ENCODE measurements at regions not wholly inside any gene's neighbourhood (a gene's known extent, or its start where the extent isn't known, plus 50 kb on each side); places are given as distances from the start of the nearest gene placed in this dataset.

DNA sequence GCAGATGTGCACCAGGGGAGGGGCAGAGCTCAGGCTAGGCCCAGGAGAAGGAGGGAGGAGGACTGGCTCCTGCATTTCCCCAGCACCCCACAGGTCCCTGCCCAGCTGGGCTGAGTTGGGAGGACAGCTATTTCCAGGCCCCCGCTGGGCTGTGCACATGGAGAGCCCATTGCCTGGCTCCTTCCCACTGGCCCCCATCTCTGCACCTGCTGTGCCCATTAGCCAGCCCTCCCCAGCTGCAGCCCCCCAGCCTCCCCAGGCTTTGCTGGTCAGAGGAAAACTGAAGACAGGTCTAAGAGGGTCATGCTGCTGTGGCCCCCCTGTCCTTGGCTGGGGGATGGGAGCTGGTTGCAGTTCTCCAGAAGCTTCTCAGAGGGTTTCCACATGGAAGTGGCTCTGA, 81.8 kb upstream of the SHANK2 start:
- Histone ChIP-seq H3K9me3 (ENCODE audit: control insufficient read depth, insufficient read depth, low read length) (peaks cover 22% of the 10 kb centered on the region), H3K4me3 (ENCODE audit: low read length) (no peak overlapping the region), H3K27me3 (ENCODE audit: control insufficient read depth, insufficient read depth, low read length) (no peaks in the 10 kb centered on the region), H3K4me1 (ENCODE audit: control insufficient read depth, insufficient read depth, low read length) (no peaks in the 10 kb centered on the region), H3K36me3 (ENCODE audit: control insufficient read depth, insufficient read depth, low read length) (no peaks in the 10 kb centered on the region), H3K27ac (ENCODE audit: low read length) (no peak overlapping the region)
- Mint-ChIP-seq H3K4me1 (no peaks in the 10 kb centered on the region), H3K4me3 (no peak overlapping the region), H3K27me3 (ENCODE audit: low read depth in 2 of 2) (peaks cover 0 to 3% of the 10 kb centered on the region in 2 donors), H3K27ac (no peak overlapping the region), H3K36me3 (no peaks in the 10 kb centered on the region), H3K9me3 (peaks cover 0 to 3% of the 10 kb centered on the region in 2 donors)
- TF ChIP-seq, protein P1, sequence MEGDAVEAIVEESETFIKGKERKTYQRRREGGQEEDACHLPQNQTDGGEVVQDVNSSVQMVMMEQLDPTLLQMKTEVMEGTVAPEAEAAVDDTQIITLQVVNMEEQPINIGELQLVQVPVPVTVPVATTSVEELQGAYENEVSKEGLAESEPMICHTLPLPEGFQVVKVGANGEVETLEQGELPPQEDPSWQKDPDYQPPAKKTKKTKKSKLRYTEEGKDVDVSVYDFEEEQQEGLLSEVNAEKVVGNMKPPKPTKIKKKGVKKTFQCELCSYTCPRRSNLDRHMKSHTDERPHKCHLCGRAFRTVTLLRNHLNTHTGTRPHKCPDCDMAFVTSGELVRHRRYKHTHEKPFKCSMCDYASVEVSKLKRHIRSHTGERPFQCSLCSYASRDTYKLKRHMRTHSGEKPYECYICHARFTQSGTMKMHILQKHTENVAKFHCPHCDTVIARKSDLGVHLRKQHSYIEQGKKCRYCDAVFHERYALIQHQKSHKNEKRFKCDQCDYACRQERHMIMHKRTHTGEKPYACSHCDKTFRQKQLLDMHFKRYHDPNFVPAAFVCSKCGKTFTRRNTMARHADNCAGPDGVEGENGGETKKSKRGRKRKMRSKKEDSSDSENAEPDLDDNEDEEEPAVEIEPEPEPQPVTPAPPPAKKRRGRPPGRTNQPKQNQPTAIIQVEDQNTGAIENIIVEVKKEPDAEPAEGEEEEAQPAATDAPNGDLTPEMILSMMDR (IDR thresholded peaks at IDR 0.05) = no peak
- no peak for DNase-seq
- no peak for ATAC-seq
- intact Hi-C loops (cut with micrococcal nuclease) = no loop called here
- 100% methylated on average over 1 of the region's 1 CpG for WGBS (ENCODE audit: insufficient coverage)

DNA sequence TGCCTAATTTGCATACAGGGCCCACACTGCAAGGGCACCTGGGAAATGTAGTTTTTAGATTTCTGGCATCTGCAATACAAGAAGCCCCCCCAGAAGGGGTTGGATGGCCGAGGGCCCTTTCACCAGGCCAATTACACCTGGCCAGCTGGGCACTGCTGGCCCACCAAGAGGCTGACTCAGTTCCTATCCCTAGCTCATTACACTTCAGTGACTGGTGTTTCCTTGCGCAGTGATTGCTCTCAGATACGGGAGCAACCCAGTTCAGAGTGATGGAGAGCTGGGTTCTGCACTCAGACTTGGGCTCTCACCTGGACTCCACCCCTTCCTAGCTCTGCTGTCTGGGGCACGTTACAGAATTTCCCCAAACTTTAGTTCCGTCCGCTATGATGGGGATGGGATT, 81.1 kb upstream of the SHANK2 start:
- Mint-ChIP-seq H3K36me3 (no peaks in the 10 kb centered on the region), H3K27ac (no peak overlapping the region), H3K9me3 (peaks cover 0 to 3% of the 10 kb centered on the region in 2 donors), H3K27me3 (ENCODE audit: low read depth in 2 of 2) (no peaks in the 10 kb centered on the region), H3K4me3 (no peak overlapping the region), H3K4me1 (no peaks in the 10 kb centered on the region)
- H3K4me3 ChIP-seq (ENCODE audit: low read length) = no peak overlapping the region
- no peaks in the 10 kb centered on the region for H3K4me1 ChIP-seq (ENCODE audit: control insufficient read depth, insufficient read depth, low read length)
- TF ChIP-seq, protein P1 (IDR thresholded peaks at IDR 0.05) = no peak
- H3K27me3 ChIP-seq (ENCODE audit: control insufficient read depth, insufficient read depth, low read length) = no peaks in the 10 kb centered on the region
- DNase-seq = no peak
- intact Hi-C loops (cut with micrococcal nuclease) = no loop called here
- no peaks in the 10 kb centered on the region for H3K36me3 ChIP-seq (ENCODE audit: control insufficient read depth, insufficient read depth, low read length)
- 71% methylated on average over 6 of the region's 6 CpGs for WGBS (ENCODE audit: insufficient coverage)
- ATAC-seq = no peak
- no peak overlapping the region for H3K27ac ChIP-seq (ENCODE audit: low read length)
- peaks cover 22% of the 10 kb centered on the region for H3K9me3 ChIP-seq (ENCODE audit: control insufficient read depth, insufficient read depth, low read length)

DNA sequence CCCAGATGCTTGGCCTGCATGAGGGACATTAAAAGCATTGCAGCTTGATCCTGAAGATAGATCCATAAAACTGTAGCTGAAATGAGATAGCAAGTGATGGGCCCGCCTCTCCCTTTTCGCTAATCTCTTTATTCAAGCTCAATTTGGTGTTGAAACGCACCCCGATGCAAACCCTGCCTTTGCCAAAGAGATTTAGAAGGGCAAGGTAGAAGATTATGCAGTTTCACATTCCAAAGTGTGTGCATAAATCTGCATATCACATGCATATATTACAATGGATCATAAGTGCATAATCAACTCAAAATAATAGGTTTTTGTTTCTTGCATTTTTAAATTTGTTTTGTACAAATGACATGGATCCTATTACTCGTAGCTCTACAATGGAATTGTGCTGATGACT, 80.1 kb upstream of the SHANK2 start:
- H3K4me3 Mint-ChIP-seq = no peak overlapping the region
- ATAC-seq (no peak), DNase-seq (no peak)
- Histone ChIP-seq H3K36me3 (ENCODE audit: control insufficient read depth, insufficient read depth, low read length) (no peaks in the 10 kb centered on the region), H3K4me1 (ENCODE audit: control insufficient read depth, insufficient read depth, low read length) (no peaks in the 10 kb centered on the region), H3K27me3 (ENCODE audit: control insufficient read depth, insufficient read depth, low read length) (no peaks in the 10 kb centered on the region), H3K9me3 (ENCODE audit: control insufficient read depth, insufficient read depth, low read length) (peaks cover 22% of the 10 kb centered on the region), H3K4me3 (ENCODE audit: low read length) (no peak overlapping the region), H3K27ac (ENCODE audit: low read length) (no peak overlapping the region)
- H3K27ac Mint-ChIP-seq = no peak overlapping the region
- H3K9me3 Mint-ChIP-seq = peaks cover 0 to 3% of the 10 kb centered on the region in 2 donors
- intact Hi-C loops (cut with micrococcal nuclease) = no loop called here
- H3K27me3 Mint-ChIP-seq (ENCODE audit: low read depth in 2 of 2) = no peaks in the 10 kb centered on the region
- TF ChIP-seq, protein P1 (IDR thresholded peaks at IDR 0.05) = no peak
- H3K4me1 Mint-ChIP-seq = no peaks in the 10 kb centered on the region
- WGBS (ENCODE audit: insufficient coverage) = 91% methylated on average over 5 of the region's 5 CpGs
- no peaks in the 10 kb centered on the region for H3K36me3 Mint-ChIP-seq

DNA sequence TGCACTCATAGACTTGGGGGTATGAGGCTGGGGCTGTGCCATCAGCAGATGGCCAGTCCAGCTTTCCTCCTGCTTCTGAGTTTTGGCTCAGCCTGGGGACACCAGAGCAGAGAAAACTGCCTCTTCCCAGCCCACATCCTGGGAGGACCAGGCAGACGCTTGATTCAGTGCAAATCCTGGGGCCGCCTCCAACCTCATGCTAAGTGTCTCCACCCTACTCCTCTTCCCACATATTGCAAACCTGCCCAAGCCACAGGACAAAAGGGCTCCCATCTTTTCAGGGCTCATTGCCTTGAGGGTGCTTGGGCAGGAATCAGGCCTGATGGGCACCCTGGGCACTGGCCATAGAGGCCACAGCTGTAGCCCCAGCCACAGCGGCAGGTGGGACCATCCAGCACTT, 79.7 kb upstream of the SHANK2 start:
- H3K27ac Mint-ChIP-seq = no peak overlapping the region
- no peaks in the 10 kb centered on the region for H3K27me3 Mint-ChIP-seq (ENCODE audit: low read depth in 2 of 2)
- H3K36me3 Mint-ChIP-seq = no peaks in the 10 kb centered on the region
- TF ChIP-seq, protein P1 (IDR thresholded peaks at IDR 0.05) = no peak
- peaks cover 22% of the 10 kb centered on the region for H3K9me3 ChIP-seq (ENCODE audit: control insufficient read depth, insufficient read depth, low read length)
- H3K4me3 ChIP-seq (ENCODE audit: low read length) = no peak overlapping the region
- H3K4me1 ChIP-seq (ENCODE audit: control insufficient read depth, insufficient read depth, low read length) = no peaks in the 10 kb centered on the region
- H3K27ac ChIP-seq (ENCODE audit: low read length) = no peak overlapping the region
- H3K4me3 Mint-ChIP-seq = no peak overlapping the region
- 94% methylated on average over 3 of the region's 3 CpGs for WGBS (ENCODE audit: insufficient coverage)
- no peaks in the 10 kb centered on the region for H3K4me1 Mint-ChIP-seq
- DNase-seq (no peak), ATAC-seq (no peak)
- H3K9me3 Mint-ChIP-seq = peaks cover 0 to 3% of the 10 kb centered on the region in 2 donors
- no peaks in the 10 kb centered on the region for H3K36me3 ChIP-seq (ENCODE audit: control insufficient read depth, insufficient read depth, low read length)
- intact Hi-C loops (cut with micrococcal nuclease) = no loop called here
- H3K27me3 ChIP-seq (ENCODE audit: control insufficient read depth, insufficient read depth, low read length) = no peaks in the 10 kb centered on the region

Measured in natural killer cell (primary cell).